GM21576 (cell line): ENCODE measurements at regions not wholly inside any gene's neighbourhood (a gene's known extent, or its start where the extent isn't known, plus 50 kb on each side); places are given as distances from the start of the nearest gene placed in this dataset.
"Not testable (repeated sequence)": the region's sequence is repeated elsewhere in the genome, so short reads cannot be mapped to it uniquely, and the experiment has no call there.

Source experiments
- ATAC-seq: cut with Tn5 transposase; IDR thresholded peaks from one replicate; pipeline ENCODE4 v1.9.1; 2021; ENCODE audit warnings: mild to moderate bottlenecking, moderate library complexity; ENCODE audit not compliant: unreplicated experiment

DNA sequence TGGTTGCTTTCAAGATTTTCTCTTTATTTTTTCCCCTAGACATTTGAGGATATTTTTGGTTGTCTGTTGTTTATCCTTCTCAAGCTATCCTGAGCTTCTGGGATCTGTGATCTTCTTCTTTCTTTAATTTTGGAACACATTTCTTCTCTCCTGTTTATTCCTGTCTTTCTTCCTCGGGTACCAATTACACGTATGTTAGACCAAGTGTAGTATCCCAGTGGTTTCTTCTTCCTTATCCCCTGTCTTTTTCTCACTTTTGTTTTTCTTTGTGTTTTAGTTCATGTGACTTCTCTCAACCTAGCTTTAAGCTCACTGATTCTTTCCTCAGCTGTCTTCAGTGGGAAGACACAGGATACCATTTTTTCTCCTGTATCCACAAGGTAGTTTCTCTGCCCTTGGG, 120.0 kb downstream of the GALR1 start:
- ATAC-seq = no peak

DNA sequence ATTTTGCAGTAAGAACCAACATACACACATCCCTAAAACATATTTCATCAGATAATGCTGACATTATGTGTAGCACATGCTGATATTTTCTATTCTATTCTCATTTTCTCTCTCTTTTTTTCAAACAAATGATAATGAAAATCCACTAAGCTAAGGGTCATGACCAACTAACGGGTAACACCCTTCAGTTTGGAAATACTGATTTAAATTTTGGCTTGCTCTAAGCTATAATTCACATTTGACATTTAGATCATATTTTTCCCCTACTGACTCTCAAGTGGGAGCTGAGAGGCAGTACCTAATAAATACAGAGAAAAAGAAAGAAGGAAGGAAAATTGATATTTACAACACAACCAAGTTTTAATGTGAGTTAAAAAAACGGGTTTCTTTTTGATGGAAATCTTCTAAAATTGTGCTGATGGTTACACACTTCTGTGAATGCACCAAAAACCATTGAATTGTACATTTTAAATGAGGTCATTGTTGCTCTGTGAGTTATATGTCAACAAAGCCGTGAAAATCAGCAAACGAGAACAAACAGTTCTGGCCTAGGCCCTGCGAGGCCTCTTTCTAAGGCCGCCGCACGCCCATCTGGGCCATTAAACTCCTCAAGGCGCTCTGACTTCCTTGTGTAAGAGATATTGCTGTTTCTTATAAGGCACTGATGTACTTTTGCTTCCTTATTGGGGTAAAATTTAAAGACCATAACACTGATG, 124.2 kb downstream of the GALR1 start:
- no peak for ATAC-seq

DNA sequence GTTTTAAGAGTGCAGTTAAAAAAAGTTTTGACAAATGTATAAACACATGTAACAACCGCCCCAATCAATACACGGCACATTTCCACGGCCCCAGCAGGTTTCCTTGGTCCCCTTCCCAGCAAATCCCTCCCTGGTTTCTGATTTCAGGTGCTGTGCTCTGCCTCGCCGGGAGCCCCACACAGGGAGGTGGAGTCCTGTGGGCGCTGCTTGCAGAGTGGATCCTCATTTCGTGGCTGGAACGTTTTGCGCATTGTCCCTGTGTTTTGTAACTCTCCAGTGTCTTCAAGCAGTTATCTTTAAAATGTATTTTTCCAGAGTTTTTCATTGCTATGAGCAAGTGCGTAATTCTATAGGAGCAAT, 124.8 kb downstream of the GALR1 start:
- no peak for ATAC-seq

DNA sequence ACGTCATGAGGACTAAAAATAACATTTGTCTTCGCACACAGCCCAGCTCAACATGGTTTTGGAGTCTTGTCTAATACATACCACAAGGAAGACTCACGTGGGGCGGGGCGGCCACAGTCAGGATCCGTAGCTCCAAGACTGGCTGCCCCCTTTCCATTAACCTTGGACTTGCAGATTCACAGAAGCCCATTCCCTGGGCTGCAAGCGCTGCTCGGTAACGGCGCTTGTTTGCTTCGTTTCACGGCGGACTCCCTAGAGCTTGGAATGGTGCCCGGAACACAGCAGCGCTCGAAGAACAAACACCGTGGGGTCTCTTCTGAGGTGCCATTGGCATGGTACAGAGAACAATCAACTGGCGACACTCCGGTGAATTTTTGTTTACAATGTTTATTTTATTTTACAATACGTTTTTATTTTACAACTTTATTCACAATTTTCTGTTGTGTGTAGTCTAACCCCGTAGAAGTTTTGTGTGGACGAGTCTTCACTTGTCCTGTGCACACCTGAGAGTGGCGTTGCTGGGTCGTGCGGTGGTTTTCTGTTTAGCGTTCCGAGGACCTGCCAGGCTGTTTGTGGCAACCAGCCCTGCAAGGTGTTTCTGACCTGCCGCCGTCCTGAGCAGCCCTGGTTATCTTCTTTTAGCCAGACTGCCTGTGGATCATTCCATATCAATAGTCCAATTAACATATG, 126.5 kb downstream of the GALR1 start:
- ATAC-seq = no peak

DNA sequence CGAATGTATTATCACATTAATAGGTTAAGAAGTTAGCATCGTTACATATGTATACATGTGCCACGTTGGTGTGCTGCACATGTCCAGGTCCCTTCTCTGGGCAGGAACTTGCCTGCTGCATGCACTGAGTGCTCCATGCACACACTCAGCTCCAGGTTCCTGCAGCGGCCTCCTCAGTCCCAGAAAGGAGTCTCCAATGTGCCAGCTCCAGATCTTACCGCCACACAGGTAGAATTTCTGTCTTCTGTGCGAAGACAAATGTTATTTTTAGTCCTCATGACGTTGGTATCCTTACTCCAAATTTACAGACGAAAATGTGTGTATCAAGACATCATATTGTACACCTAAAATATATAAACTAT, 127.1 kb downstream of the GALR1 start:
- ATAC-seq = no peak

DNA sequence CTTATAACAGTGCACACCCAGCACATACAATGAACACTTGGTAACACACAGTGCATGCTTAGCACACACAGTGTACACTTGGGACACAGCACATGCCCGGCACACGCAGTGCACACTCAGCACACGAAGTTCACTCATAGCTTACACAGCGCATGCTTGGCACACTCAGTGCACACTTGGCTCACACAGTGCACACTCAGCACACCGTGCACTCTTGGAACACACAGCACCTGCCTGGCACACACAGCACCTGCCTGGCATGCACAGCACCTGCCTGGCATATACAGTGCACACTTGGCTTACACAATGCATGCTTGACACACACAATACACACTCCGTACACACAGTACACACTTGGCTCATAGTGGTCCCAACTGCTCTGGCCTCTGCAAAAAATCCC, 128.2 kb downstream of the GALR1 start:
- no peak for ATAC-seq

DNA sequence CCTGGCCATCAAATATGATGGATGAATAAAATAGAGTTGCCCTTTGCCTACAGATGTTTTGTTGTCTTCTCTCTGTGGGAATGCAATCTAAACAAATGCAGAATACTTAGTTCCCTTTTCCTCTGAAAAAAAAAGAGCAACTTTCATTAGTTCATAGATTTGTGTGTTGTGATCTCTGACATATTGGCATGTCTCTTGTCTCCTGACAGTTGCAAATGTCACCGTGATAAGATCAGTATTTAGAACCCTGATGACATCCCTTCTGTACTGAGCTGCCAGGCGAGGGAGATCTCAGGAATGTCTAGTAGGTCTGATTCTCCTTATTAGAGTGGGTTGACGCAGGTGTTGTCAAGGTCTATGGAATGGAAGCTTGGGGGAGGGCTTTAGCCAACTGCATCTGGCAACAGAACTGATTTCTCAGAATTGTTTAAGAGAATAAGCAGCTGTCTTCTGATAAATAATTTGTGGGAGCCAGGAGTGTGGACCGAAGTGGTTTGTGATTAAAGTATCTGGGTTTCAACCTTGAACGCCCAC, 130.4 kb downstream of the GALR1 start:
- no peak for ATAC-seq

DNA sequence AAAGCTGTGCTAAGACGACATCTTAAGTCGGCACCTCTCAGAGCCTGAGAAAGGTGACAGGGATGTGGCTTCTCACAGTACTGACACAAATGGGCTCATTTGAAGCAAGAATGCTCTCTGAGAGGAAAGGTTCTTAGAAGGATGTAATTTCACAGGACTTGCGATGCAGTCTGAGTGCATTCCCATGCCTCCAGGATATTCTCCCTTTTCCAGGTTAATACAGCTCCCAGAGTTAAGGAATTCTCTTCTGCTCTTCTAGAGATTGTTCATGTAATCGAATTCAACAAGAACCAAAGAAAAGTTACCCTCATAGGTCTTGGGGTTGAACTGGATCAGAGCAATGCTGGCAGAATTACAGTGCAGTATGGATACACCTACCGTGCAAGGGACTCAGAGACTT, 131.0 kb downstream of the GALR1 start:
- ATAC-seq = no peak

DNA sequence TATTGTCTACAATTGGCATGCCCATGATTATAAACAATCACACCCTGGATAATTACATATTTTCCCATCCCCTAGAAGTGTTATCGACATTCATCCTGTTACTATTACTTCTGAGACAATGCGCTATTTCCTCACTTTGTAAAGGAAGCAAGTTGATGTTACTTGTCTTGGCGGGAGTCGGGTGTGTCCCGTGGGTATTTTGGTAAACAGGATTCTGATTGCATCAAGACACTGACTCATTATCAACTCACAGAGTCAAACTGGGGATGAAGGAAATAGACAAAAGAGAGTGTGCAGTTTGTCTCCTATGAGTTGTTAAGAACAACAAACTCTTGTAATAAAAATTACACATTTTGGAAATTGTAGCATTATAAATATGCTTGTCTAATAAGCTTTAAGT, 142.7 kb downstream of the GALR1 start:
- no peak for ATAC-seq

DNA sequence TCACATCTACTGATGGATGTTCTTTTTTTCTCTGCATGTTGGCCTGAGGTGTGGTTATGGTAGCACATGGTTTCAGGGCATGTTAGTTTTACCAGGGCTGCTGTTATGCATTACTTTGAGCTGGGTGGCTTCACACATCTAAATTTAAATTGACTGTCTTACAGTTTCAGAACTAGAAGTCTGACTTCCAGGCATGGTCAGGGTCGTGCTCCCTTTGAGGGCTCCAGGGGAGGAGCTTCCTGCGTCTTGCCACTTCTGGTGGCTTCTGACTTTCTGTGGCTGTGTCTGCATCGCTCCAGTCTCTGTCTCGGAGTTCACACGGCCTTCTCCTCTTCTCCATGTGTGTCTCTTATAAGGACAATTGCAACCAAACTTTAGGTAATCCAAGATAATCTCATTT, 143.9 kb downstream of the GALR1 start:
- no peak for ATAC-seq

DNA sequence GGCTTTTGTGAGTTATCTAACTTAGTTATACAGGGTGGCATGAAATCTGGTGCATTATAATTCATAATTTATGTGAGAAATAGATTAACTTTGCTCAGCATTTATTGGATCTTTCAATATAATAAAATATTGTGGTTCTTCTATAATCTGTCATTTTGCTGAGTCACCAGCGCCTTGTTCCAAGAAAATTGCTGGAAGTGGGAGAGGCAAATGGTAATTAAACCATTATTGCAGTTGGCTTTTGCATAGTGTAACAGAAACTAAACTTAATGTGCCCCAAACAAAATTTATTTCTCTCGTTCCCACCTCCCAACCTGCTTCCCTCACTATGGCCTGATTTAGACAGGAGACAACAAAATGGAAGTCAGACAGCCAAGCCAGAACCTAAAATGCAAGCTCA, 146.3 kb downstream of the GALR1 start:
- ATAC-seq = no peak

DNA sequence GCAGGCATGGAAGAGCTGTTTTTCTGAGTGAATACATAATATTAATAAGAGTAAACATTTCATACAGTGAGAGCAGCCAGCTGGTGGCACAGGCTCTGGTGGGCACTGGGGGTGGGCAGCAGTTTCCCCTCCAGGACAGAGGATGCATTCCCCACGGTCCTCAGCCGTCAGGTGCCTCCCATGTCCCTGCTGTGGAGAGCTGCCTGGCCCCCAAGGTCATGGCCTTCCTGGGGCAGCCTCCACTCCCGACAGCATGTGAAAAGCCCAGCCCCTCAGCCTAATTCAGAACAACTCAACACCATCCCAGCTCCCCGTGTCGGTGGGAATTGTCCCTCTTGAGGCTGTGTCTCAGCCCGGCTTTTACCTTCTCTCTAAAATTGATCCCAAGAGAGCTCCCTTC, 147.4 kb downstream of the GALR1 start:
- ATAC-seq = no peak

DNA sequence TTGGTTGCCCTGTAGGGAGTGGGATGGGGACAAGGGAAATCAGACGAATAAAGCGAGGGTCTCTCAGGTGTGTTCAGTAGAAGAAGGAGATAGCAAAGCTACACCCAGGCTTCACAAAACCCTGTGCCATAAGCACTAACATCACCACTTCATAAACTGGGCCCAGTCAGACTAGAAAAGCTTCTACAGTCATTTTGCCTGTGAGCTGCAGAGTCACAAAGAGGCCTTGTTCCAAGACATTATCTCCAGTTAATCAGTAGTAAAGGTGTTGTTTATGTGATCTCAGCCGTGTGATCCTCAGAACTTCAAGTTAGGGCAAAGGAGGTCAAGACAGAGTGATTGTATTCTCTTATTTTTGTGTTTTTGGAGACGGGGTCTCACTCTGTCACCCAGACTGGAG, 148.0 kb downstream of the GALR1 start:
- ATAC-seq = no peak

DNA sequence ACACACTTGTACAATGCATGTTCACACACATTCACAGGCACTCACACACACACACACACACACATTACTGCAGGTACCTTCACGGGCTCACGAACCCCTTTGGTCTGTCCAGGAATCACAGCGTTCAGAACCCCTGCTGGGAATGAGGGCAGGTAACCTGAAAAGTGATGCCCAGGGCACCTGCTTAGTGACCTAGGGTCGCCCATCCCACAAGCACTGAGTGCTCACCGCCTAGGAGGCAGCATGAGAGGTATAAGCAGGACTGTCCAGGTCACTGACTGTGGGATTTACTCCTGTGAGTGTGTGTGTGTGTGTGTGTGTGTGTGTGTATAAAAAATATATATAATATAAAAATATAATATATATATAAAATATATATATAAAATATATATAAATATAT, 150.9 kb downstream of the GALR1 start:
- ATAC-seq = no peak

DNA sequence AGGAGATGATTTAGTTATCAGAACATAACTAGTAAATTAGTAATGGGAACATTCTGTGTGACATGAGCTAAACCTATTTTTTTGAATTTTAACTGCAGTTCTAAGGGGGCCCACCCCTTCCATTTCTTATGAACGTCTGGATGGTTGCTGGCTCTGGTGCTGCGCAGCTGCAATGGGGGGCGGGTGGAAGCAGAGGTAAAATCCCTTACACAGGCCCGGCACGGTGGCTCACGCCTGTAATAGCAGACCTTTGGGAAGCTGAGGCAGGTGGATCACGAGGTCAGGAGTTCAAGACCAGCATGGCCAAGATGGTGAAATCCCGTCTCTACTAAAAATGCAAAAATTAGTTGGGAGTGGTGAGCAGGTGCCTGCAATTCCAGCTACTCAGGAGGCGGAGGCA, 151.5 kb downstream of the GALR1 start:
- ATAC-seq = no peak

DNA sequence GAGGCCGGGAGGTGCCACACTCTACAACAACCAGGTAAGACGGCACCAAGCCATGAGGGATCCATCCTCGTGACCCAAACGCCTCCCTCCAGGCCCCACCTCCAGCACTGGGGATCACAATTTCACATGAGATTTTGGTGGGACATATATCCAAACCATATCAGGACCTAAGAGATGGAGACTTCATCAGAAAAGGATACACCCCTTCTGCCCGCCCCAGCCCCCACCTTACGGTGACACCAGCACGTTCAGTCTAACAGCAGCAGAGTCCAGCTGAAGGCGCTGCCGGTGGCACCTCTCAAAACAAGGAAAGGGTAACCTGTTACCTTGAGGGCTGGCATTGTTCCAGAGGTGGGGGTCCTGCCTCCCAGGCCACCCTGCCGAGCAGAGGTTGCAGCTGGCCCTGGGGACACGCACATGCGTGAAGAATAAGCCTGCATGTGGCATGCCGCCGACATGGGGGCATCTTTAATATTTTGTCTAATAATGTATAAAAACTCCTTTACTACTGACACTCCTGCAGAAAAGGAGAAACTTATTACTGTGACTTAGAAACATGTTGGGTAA, 154.4 kb downstream of the GALR1 start:
- no peak for ATAC-seq

DNA sequence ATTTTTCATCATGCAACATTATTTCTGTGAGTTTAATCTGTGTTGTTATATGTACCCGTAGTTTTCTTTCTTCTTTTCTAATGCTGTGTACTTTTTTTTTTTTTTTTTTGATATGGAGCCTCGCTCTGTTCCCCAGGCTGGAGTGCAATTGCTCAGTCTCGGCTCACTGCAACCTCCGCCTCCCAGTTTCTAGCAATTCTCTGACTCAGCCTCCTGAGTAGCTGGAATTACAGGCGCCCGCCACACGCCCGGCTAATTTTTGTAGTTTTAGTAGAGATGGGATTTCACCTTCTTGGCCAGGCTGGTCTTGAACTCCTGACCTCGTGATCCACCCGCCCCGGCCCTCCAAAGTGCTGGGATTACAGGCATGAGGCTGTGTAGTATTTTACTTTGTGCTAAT, 155.4 kb downstream of the GALR1 start:
- no peak for ATAC-seq

DNA sequence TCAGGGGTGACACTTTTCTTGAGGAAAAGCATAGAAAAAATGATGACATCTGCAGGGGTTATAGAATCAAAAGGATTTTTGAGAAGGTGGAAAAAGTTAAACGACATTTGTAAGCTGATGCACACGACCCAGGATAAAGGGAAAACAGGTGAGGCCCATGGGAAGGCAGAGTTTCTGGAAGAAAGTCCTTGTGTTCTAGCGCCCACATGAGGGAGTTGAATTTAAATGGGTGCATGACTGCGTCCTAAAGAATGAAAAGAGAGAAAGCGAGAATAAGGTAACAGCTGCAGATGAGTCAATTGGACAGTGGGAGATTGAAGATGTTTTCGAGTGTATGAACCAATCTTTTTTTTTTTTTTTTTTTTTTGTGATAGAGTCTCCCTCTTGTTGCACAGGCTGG, 158.1 kb downstream of the GALR1 start:
- no peak for ATAC-seq

DNA sequence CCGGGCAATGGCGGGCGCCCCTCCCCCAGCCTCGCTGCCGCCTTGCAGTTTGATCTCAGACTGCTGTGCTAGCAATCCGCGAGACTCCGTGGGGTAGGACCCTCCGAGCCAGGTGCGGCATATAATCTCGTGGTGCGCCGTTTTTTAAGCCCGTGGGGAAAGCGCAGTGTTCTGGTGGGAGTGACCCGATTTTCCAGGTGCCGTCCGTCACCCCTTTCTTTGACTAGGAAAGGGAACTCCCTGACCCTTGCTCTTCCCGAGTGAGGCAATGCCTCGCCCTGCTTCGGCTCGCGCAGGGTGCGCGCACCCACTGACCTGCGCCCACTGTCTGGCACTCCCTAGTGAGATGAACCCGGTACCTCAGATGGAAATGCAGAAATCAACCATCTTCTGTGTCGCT, 171.9 kb downstream of the GALR1 start:
- ATAC-seq = not testable (repeated sequence)

DNA sequence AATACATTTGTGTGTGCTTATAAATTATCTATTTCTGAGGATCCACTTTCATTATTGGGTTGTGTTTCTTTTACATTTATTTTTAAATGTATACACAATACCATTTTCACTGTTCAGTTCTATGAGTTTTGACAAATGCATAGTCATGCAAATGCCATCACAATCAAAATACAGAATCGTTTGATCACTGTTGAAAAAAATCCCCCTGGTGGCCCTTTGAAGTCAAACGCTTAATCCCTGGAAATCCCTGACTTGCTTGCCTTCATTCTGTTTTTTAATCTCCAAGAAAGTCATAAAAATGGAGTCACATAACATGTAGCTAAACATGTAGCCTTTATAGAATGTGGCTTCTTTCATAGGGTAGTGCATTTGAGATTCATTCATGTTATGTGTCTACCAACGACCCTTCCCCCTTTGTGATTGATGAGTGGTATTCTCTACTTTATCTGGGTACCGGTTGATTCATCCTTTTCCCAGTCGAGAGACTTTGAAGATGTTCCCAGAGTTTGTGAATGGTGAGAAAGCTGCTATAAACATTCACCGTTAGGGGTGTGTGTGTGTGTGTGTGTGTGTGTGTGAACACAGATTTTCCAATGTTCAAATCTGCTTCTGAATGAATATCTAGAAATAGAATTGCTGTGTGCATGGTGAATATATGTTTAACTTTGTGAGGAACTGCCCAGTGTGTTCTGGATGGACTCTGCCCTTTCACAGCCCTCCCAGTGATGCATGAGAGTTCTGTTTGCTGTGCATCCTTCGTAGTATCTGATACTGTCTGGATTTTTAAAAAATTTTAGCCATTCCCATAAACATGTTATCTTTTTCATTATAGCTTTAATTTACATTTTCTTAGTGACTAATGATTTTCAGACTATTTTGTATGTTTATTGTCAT, 173.6 kb downstream of the GALR1 start:
- ATAC-seq = no peak

DNA sequence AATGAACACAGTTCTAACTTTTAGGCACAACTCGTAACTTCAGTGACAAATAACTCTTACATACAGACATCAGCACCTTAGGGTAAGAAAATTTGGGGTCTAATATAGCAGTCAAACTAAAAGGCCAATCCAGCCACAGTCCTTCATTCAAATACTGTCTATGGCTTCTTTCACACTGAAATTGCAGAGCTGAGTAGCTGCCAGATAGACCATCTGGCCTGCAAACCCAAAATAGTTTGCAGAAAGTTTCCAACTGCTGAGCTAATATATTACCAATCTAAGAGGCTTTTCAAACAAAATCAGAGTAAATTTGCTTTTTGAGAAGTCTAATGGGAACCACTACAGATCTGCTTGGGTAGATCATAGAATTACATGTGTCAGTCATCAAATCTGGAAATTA, 183.4 kb downstream of the GALR1 start:
- ATAC-seq = no peak
